Breast epithelium (tissue), 4 donors: ENCODE measurements at regions not wholly inside any gene's neighbourhood (a gene's known extent, or its start where the extent isn't known, plus 50 kb on each side); places are given as distances from the start of the nearest gene placed in this dataset.
"Not testable (repeated sequence)": the region's sequence is repeated elsewhere in the genome, so short reads cannot be mapped to it uniquely, and the experiment has no call there.

Source experiments
- DNase-seq, 2 donors: peaks; one replicate each; pipeline ENCODE4 v3.0.0-alpha.2; 2019; ENCODE audit warnings: low spot score in 2 of 2
- H3K27ac ChIP-seq, 2 donors: fragments of 200-600 bp; sonication (generic) in 1 of 2; one replicate each; pipeline ENCODE4 v1.5.1; 2016 to 2019; ENCODE audit warnings: mild to moderate bottlenecking in 1 of 2
- H3K27me3 ChIP-seq, 2 donors: fragments of 200-600 bp; sonication (generic) in 1 of 2; one replicate each; pipeline versions ENCODE4 v1.5.1 to v1.6.0; 2017 to 2019; ENCODE audit warnings: control low read depth in 1 of 2, mild to moderate bottlenecking in 1 of 2
- H3K36me3 ChIP-seq: fragments of 200-600 bp; one replicate; pipeline ENCODE4 v1.5.1; 2019
- H3K4me1 ChIP-seq, 2 donors: fragments of 200-600 bp; sonication (generic); one replicate each; pipeline ENCODE4 v1.5.1; 2016 to 2019; ENCODE audit warnings: control low read depth in 1 of 2
- H3K4me3 ChIP-seq, 3 donors: fragments of 200-600 bp; sonication (generic); 1 replicate in 2 of 3; 2 replicates in 1 of 3; pipeline ENCODE4 v1.5.1; 2016 to 2019; ENCODE audit warnings: mild to moderate bottlenecking in 3 of 3, moderate library complexity in 2 of 3
- H3K9me3 ChIP-seq, 2 donors: fragments of 200-600 bp; sonication (generic) in 1 of 2; one replicate each; pipeline ENCODE4 v1.5.1; 2016 to 2019; ENCODE audit warnings: control low read depth in 1 of 2
- POLR2A ChIP-seq: fragments of 450-650 bp; IDR thresholded peaks from one replicate; pipeline ENCODE4 v1.6.1; 2016; ENCODE audit warnings: antibody characterized with exemption, mild to moderate bottlenecking, moderate library complexity
- POLR2AphosphoS5 ChIP-seq, 3 donors: sonication (generic); formaldehyde crosslinking; IDR thresholded peaks; one replicate each; pipeline ENCODE4 v1.6.1; 2017; ENCODE audit warnings: antibody characterized with exemption in 3 of 3
- intact Hi-C: fragments of 100-400 bp; cut with DNase I; formaldehyde crosslinking; loops from one replicate; pipeline ENCODE4 v1.15.1; 2023; ENCODE audit warnings: low total_unique reads
- TF ChIP-seq, protein P1 (sequence below), 3 donors: fragments of 450-650 bp; IDR thresholded peaks; one replicate each; pipeline ENCODE4 v1.5.1; 2016 to 2017; ENCODE audit warnings: antibody characterized with exemption in 3 of 3, mild to moderate bottlenecking in 3 of 3, moderate library complexity in 3 of 3

- no peak for DNase-seq
- intact Hi-C loops: no loop called here
- Histone ChIP-seq H3K36me3 (no peaks in the 10 kb centered on the region), H3K4me3 (no peak overlapping the region), H3K9me3 (no peaks in the 10 kb centered on the region), H3K27ac (no peak overlapping the region), H3K27me3 (no peaks in the 10 kb centered on the region), H3K4me1 (no peaks in the 10 kb centered on the region)
- TF ChIP-seq POLR2A (no peak), POLR2AphosphoS5 (IDR thresholded peaks at IDR 0.05) (no peak)
- TF ChIP-seq, protein P1, sequence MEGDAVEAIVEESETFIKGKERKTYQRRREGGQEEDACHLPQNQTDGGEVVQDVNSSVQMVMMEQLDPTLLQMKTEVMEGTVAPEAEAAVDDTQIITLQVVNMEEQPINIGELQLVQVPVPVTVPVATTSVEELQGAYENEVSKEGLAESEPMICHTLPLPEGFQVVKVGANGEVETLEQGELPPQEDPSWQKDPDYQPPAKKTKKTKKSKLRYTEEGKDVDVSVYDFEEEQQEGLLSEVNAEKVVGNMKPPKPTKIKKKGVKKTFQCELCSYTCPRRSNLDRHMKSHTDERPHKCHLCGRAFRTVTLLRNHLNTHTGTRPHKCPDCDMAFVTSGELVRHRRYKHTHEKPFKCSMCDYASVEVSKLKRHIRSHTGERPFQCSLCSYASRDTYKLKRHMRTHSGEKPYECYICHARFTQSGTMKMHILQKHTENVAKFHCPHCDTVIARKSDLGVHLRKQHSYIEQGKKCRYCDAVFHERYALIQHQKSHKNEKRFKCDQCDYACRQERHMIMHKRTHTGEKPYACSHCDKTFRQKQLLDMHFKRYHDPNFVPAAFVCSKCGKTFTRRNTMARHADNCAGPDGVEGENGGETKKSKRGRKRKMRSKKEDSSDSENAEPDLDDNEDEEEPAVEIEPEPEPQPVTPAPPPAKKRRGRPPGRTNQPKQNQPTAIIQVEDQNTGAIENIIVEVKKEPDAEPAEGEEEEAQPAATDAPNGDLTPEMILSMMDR (IDR thresholded peaks at IDR 0.05): no peak
Measured at GRCh38 chr5:124825250-124825982, 79.0 kb upstream of the ZNF608 start.

DNA sequence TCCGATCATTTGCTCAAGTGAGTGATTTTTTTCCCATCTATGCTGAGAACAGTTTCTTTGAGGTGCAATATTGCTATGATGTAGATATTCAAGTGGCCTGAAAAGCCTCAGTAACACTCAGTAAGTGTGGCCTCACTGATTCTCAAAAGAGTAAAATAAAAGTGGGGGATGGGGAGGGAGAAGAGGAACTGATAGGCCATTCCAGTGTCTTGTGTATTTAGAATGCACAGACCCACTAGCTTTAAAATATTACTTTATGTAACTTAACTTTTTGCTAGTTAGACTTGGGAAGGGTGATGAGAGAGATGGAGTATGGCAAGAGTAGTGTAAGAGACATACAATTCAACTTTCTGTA lies 79.5 kb upstream of the ZNF608 start:
- intact Hi-C loops: no loop called here
- TF ChIP-seq POLR2AphosphoS5 (IDR thresholded peaks at IDR 0.05) (no peak), POLR2A (no peak)
- TF ChIP-seq, protein P1 (IDR thresholded peaks at IDR 0.05): no peak
- Histone ChIP-seq H3K9me3 (no peaks in the 10 kb centered on the region), H3K36me3 (no peaks in the 10 kb centered on the region), H3K4me3 (no peak overlapping the region), H3K27me3 (no peaks in the 10 kb centered on the region), H3K27ac (no peak overlapping the region), H3K4me1 (no peaks in the 10 kb centered on the region)
- no peak for DNase-seq

DNA sequence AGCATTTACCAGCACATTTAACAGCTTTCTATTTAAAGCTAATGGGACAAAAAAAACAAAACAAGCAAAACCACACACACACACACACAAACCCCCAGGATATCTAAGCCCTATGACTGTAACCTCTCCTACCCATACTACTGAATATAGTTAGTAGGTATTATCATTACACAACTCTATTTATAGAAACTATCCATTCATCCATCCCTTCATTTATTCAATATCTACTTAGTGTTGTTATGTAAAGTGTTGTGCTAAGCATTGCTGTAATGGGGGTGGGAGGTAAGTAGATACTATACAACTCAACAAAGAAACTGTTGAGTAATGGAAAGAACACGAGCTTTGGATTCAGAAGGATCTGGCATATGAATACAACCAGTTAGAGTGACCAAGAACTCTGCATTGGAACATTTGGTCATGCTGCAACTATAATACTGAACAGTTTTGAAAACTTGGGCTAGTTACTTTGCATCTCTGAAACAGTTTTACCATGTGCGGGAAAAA lies 82.3 kb upstream of the ZNF608 start:
- TF ChIP-seq, protein P1 (IDR thresholded peaks at IDR 0.05): no peak
- TF ChIP-seq POLR2AphosphoS5 (IDR thresholded peaks at IDR 0.05) (no peak), POLR2A (no peak)
- Histone ChIP-seq H3K27ac (no peak overlapping the region), H3K36me3 (no peaks in the 10 kb centered on the region), H3K27me3 (no peaks in the 10 kb centered on the region), H3K9me3 (peaks cover 0 to 15% of the 10 kb centered on the region in 2 donors), H3K4me3 (no peak overlapping the region), H3K4me1 (no peaks in the 10 kb centered on the region)
- DNase-seq: no peak
- intact Hi-C loops: no loop called here

- no peak for DNase-seq
- Histone ChIP-seq H3K9me3 (peaks cover 0 to 15% of the 10 kb centered on the region in 2 donors), H3K27me3 (no peaks in the 10 kb centered on the region), H3K4me1 (no peaks in the 10 kb centered on the region), H3K36me3 (no peaks in the 10 kb centered on the region), H3K4me3 (no peak overlapping the region), H3K27ac (no peak overlapping the region)
- TF ChIP-seq POLR2A (no peak), POLR2AphosphoS5 (IDR thresholded peaks at IDR 0.05) (no peak)
- TF ChIP-seq, protein P1 (IDR thresholded peaks at IDR 0.05): no peak
- intact Hi-C loops: no loop called here
Measured at GRCh38 chr5:124831687-124832240, 85.3 kb upstream of the ZNF608 start.

- TF ChIP-seq, protein P1 (IDR thresholded peaks at IDR 0.05): no peak
- TF ChIP-seq POLR2AphosphoS5 (IDR thresholded peaks at IDR 0.05): no peak
- Histone ChIP-seq H3K4me1 (no peaks in the 10 kb centered on the region), H3K36me3 (no peaks in the 10 kb centered on the region), H3K4me3 (no peak overlapping the region), H3K27me3 (no peaks in the 10 kb centered on the region), H3K27ac (no peak overlapping the region), H3K9me3 (peaks cover 0 to 15% of the 10 kb centered on the region in 2 donors)
- no peak for DNase-seq
- intact Hi-C loops: no loop called here
Measured at GRCh38 chr5:124832510-124832909, 86.1 kb upstream of the ZNF608 start.

DNA sequence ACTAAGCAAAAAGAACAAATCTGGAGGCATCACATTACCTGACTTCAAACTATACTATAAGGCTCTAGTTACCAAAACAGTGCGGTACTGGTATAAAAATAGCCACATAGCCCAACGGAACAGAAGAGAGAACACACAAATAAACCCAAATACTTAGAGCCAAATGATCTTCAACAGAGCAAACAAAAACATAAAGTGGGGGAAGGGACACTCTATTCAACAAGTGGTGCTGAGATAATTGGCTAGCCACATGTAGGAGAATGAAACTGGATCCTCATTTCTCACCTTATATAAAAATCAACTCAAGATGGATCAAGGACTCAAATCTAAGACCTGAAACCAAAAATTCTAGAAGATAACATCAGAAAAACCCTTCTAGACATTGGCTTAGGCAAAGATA lies 89.9 kb upstream of the ZNF608 start:
- H3K27ac ChIP-seq, H3K4me1 ChIP-seq, DNase-seq, H3K4me3 ChIP-seq, H3K27me3 ChIP-seq, H3K36me3 ChIP-seq, intact Hi-C loops: not testable (repeated sequence)
- H3K9me3 ChIP-seq: peaks cover 0 to 15% of the 10 kb centered on the region in 2 donors
